ENCODE measurements at regions not wholly inside any gene's neighbourhood (a gene's known extent, or its start where the extent isn't known, plus 50 kb on each side); places are given as distances from the start of the nearest gene placed in this dataset.
"Not testable (repeated sequence)": the region's sequence is repeated elsewhere in the genome, so short reads cannot be mapped to it uniquely, and the experiment has no call there.

DNA sequence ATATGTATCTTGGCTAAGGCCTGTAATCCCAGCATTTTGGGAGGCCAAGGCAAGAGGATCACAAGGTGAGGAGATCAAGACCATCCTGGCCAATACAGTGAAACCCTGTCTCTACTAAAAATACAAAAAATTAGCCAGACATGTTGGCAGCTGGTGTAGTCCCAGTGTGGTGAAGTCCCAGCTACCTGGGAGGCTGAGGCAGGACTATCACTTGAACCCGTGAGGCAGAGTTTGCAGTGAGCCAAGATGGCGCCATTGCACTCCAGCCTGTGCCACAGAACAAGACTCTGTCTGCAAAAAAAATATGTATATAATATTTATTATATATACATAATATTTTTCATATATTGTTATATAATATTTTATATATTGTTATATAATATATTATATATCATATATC, 968.1 kb downstream of the TUBA3C start:
- TF ChIP-seq, protein P1, sequence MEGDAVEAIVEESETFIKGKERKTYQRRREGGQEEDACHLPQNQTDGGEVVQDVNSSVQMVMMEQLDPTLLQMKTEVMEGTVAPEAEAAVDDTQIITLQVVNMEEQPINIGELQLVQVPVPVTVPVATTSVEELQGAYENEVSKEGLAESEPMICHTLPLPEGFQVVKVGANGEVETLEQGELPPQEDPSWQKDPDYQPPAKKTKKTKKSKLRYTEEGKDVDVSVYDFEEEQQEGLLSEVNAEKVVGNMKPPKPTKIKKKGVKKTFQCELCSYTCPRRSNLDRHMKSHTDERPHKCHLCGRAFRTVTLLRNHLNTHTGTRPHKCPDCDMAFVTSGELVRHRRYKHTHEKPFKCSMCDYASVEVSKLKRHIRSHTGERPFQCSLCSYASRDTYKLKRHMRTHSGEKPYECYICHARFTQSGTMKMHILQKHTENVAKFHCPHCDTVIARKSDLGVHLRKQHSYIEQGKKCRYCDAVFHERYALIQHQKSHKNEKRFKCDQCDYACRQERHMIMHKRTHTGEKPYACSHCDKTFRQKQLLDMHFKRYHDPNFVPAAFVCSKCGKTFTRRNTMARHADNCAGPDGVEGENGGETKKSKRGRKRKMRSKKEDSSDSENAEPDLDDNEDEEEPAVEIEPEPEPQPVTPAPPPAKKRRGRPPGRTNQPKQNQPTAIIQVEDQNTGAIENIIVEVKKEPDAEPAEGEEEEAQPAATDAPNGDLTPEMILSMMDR (IDR thresholded peaks at IDR 0.05; ENCODE audit: poor library complexity, severe bottlenecking) = not testable (repeated sequence)
- TF ChIP-seq EP300 (conservative IDR thresholded peaks at IDR 0.05; ENCODE audit: poor library complexity, severe bottlenecking); TAF1 (IDR thresholded peaks at IDR 0.05; ENCODE audit: low read depth); POLR2AphosphoS5 (IDR thresholded peaks at IDR 0.05); RAD21 (conservative IDR thresholded peaks at IDR 0.05); EZH2 (IDR thresholded peaks at IDR 0.05; ENCODE audit: borderline replicate concordance, insufficient read depth, low read length, poor library complexity, severe bottlenecking): not testable (repeated sequence)
- TF ChIP-seq, protein P2, sequence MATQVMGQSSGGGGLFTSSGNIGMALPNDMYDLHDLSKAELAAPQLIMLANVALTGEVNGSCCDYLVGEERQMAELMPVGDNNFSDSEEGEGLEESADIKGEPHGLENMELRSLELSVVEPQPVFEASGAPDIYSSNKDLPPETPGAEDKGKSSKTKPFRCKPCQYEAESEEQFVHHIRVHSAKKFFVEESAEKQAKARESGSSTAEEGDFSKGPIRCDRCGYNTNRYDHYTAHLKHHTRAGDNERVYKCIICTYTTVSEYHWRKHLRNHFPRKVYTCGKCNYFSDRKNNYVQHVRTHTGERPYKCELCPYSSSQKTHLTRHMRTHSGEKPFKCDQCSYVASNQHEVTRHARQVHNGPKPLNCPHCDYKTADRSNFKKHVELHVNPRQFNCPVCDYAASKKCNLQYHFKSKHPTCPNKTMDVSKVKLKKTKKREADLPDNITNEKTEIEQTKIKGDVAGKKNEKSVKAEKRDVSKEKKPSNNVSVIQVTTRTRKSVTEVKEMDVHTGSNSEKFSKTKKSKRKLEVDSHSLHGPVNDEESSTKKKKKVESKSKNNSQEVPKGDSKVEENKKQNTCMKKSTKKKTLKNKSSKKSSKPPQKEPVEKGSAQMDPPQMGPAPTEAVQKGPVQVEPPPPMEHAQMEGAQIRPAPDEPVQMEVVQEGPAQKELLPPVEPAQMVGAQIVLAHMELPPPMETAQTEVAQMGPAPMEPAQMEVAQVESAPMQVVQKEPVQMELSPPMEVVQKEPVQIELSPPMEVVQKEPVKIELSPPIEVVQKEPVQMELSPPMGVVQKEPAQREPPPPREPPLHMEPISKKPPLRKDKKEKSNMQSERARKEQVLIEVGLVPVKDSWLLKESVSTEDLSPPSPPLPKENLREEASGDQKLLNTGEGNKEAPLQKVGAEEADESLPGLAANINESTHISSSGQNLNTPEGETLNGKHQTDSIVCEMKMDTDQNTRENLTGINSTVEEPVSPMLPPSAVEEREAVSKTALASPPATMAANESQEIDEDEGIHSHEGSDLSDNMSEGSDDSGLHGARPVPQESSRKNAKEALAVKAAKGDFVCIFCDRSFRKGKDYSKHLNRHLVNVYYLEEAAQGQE (IDR thresholded peaks at IDR 0.05; ENCODE audit: borderline replicate concordance) = not testable (repeated sequence)
